ENCODE measurements at regions not wholly inside any gene's neighbourhood (a gene's known extent, or its start where the extent isn't known, plus 50 kb on each side); places are given as distances from the start of the nearest gene placed in this dataset.

DNA sequence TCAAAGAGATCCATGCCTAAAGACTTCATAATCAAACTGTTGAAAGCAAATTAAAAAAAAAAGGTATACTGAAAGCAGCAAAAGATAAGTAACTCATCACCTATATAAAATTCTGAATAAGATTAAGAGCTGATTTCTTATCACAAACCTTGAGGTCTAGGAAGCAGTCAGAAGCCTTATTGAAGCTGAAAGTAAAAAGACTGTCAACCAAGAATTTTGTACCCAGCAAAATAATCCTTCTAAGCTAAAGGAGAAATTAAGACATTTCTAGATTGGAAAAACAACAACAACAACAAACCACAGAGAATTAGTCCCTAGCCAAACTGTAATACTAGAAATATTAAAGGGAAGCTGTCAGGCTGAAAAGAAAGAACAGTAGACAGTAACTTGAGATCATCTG, 622.9 kb downstream of the PCDH7 start:
- no peak overlapping the region for H3K4me3 Mint-ChIP-seq

DNA sequence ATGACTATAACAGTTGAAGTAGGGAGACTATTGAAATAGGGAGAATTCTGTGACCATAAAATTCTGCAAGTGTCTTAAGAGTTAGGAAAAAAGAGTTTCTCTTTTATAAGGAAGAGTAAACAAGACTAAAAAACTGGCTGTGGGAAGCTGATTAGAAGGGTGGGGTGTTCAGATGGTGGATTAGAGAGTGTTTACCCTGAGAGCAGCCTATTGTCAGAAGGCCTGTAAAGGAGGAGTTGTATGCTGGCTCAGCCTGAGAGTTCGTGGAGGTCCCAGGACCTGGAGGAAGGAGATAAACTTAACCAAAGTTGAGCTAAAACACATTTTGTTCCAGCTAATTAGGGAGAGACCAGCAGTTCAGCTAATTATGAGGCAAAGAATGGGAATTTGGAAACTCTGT, 629.7 kb downstream of the PCDH7 start:
- no peak for DNase-seq
- H3K27ac Mint-ChIP-seq: no peak overlapping the region

More for the DNA sequence above, 622.9 kb downstream of the PCDH7 start:
- no peaks in the 10 kb centered on the region for H3K4me1 Mint-ChIP-seq (ENCODE audit: low read depth)
- peaks cover 47% of the 10 kb centered on the region for H3K9me3 Mint-ChIP-seq
- no peaks in the 10 kb centered on the region for H3K36me3 Mint-ChIP-seq (ENCODE audit: low read depth)
- H3K27me3 Mint-ChIP-seq (ENCODE audit: insufficient read depth): no peaks in the 10 kb centered on the region
- DNase-seq: no peak
- TF ChIP-seq, protein P1, sequence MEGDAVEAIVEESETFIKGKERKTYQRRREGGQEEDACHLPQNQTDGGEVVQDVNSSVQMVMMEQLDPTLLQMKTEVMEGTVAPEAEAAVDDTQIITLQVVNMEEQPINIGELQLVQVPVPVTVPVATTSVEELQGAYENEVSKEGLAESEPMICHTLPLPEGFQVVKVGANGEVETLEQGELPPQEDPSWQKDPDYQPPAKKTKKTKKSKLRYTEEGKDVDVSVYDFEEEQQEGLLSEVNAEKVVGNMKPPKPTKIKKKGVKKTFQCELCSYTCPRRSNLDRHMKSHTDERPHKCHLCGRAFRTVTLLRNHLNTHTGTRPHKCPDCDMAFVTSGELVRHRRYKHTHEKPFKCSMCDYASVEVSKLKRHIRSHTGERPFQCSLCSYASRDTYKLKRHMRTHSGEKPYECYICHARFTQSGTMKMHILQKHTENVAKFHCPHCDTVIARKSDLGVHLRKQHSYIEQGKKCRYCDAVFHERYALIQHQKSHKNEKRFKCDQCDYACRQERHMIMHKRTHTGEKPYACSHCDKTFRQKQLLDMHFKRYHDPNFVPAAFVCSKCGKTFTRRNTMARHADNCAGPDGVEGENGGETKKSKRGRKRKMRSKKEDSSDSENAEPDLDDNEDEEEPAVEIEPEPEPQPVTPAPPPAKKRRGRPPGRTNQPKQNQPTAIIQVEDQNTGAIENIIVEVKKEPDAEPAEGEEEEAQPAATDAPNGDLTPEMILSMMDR (IDR thresholded peaks at IDR 0.05): no peak
- H3K27ac Mint-ChIP-seq: no peak overlapping the region

DNA sequence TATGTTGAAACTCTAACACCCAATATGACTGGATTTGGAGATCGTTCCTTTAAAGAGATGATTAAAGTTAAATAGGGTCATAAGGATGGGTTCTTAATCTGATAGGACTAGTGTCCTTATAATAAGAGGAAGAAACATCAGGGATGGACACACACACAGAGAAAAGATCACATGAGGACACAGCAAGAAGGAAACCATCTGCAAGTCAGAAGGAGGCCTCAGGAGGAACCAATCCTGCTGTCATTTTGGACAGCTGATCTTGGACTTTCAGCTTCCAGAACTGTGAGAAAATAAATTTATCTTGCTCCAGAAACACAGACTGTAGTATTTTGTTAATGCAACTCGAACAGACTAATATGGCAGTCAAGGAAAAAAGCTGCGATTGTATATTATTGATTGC, 631.5 kb downstream of the PCDH7 start:
- Mint-ChIP-seq H3K9me3 (peaks cover 32% of the 10 kb centered on the region), H3K27ac (no peak overlapping the region), H3K4me3 (no peak overlapping the region), H3K4me1 (ENCODE audit: low read depth) (no peaks in the 10 kb centered on the region), H3K36me3 (ENCODE audit: low read depth) (no peaks in the 10 kb centered on the region), H3K27me3 (ENCODE audit: insufficient read depth) (no peaks in the 10 kb centered on the region)
- DNase-seq: no peak
- TF ChIP-seq, protein P1 (IDR thresholded peaks at IDR 0.05): no peak

More for the DNA sequence above, 629.7 kb downstream of the PCDH7 start:
- Mint-ChIP-seq H3K4me1 (ENCODE audit: low read depth) (no peaks in the 10 kb centered on the region), H3K4me3 (no peak overlapping the region), H3K9me3 (peaks cover 27% of the 10 kb centered on the region), H3K36me3 (ENCODE audit: low read depth) (no peaks in the 10 kb centered on the region), H3K27me3 (ENCODE audit: insufficient read depth) (no peaks in the 10 kb centered on the region)
- TF ChIP-seq, protein P1 (IDR thresholded peaks at IDR 0.05): no peak

DNA sequence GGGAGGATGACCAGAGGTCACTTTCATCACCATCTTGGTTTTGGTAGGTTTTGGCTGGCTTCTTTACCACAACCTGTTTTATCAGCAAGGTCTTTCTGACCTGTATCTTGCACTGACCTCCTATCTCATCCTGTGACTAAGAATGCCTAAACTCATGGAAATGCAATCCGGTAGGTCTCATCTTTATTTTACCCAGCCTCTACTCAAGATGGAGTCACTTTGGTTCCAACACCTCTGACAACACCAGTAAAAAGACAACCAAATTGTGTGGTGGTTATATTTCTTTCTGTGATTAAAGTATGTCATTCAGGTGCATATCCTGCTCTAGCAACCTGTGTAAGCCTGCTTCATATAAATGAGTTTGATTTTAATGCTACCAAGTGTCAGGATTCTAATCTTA, 636.7 kb downstream of the PCDH7 start:
- no peak for DNase-seq
- TF ChIP-seq, protein P1 (IDR thresholded peaks at IDR 0.05): no peak
- no peak overlapping the region for H3K4me3 Mint-ChIP-seq
- no peaks in the 10 kb centered on the region for H3K4me1 Mint-ChIP-seq (ENCODE audit: low read depth)
- H3K36me3 Mint-ChIP-seq (ENCODE audit: low read depth): no peaks in the 10 kb centered on the region
- H3K9me3 Mint-ChIP-seq: peaks cover 32% of the 10 kb centered on the region
- peaks cover 2% of the 10 kb centered on the region; the same call in 1 of the 2 replicates for H3K27me3 Mint-ChIP-seq (ENCODE audit: insufficient read depth)
- no peak overlapping the region for H3K27ac Mint-ChIP-seq

DNA sequence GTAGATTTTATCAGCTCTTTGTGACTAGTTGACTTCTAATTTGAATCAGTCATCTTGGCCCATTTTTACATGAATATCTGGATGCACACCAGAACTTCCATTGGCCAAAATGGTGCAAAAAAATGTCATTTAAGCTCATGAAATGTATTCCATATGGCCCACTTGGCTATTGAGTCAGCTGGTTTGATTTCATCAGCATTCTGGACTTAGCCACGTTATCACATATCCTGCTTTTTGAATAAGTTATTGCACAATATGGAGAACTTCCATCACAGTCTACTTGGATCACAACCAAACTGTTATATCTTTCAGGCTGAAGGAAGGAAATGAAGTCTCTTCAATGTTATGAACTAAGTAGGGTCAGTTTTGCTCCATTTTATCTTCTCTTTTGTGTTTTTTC, 640.6 kb downstream of the PCDH7 start:
- TF ChIP-seq, protein P1 (IDR thresholded peaks at IDR 0.05): no peak
- no peak overlapping the region for H3K27ac Mint-ChIP-seq
- H3K4me3 Mint-ChIP-seq: no peak overlapping the region
- peaks cover 31% of the 10 kb centered on the region for H3K9me3 Mint-ChIP-seq
- H3K4me1 Mint-ChIP-seq (ENCODE audit: low read depth): no peaks in the 10 kb centered on the region
- H3K36me3 Mint-ChIP-seq (ENCODE audit: low read depth): no peaks in the 10 kb centered on the region
- peaks cover 2% of the 10 kb centered on the region; the same call in 1 of the 2 replicates for H3K27me3 Mint-ChIP-seq (ENCODE audit: insufficient read depth)
- DNase-seq: no peak

DNA sequence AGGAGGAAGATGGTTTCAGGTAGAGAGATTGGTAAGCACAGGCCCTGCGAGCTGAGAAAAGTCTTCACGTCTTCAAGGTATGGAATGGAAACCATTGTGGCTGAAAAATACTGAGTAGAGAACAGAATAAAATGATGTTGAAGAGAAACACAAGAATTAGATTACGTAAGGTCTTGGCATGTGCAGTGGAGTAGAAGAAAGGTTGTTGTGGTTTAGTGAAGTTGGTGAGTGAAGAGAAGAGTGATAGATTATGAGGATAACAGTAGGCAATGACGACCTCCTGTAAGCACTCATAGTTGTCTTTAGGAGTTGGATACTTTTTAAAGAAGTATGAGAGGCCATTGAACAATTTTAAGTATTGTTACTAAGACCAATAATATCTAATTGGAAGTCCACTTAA, 642.6 kb downstream of the PCDH7 start:
- no peaks in the 10 kb centered on the region for H3K4me1 Mint-ChIP-seq (ENCODE audit: low read depth)
- H3K27ac Mint-ChIP-seq: no peak overlapping the region
- no peak for DNase-seq
- peaks cover 24% of the 10 kb centered on the region for H3K9me3 Mint-ChIP-seq
- peaks cover 4% of the 10 kb centered on the region; the same call in 1 of the 2 replicates for H3K27me3 Mint-ChIP-seq (ENCODE audit: insufficient read depth)
- no peak overlapping the region for H3K4me3 Mint-ChIP-seq
- TF ChIP-seq, protein P1 (IDR thresholded peaks at IDR 0.05): no peak
- H3K36me3 Mint-ChIP-seq (ENCODE audit: low read depth): no peaks in the 10 kb centered on the region

Measured in HFFc6 (cell line).